ENCODE measurements at regions not wholly inside any gene's neighbourhood (a gene's known extent, or its start where the extent isn't known, plus 50 kb on each side); places are given as distances from the start of the nearest gene placed in this dataset.

GRCh38 chr14:59103396-59103795, 85.1 kb upstream of the DAAM1 start:
- no peak for DNase-seq (ENCODE audit: low spot score)
- no peak for TF ChIP-seq EZH2phosphoT487 (IDR thresholded peaks at IDR 0.05)
- TF ChIP-seq EZH2 (IDR thresholded peaks at IDR 0.05) = no peak
- TF ChIP-seq, protein P1, sequence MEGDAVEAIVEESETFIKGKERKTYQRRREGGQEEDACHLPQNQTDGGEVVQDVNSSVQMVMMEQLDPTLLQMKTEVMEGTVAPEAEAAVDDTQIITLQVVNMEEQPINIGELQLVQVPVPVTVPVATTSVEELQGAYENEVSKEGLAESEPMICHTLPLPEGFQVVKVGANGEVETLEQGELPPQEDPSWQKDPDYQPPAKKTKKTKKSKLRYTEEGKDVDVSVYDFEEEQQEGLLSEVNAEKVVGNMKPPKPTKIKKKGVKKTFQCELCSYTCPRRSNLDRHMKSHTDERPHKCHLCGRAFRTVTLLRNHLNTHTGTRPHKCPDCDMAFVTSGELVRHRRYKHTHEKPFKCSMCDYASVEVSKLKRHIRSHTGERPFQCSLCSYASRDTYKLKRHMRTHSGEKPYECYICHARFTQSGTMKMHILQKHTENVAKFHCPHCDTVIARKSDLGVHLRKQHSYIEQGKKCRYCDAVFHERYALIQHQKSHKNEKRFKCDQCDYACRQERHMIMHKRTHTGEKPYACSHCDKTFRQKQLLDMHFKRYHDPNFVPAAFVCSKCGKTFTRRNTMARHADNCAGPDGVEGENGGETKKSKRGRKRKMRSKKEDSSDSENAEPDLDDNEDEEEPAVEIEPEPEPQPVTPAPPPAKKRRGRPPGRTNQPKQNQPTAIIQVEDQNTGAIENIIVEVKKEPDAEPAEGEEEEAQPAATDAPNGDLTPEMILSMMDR (IDR thresholded peaks at IDR 0.05) = no peak
- Histone ChIP-seq H3K4me2 (no peak overlapping the region), H3K79me2 (ENCODE audit: low read depth) (no peaks in the 10 kb centered on the region), H3F3A (ENCODE audit: low read depth) (no peaks in the 10 kb centered on the region), H4K20me1 (ENCODE audit: low read depth) (no peaks in the 10 kb centered on the region), H3K36me3 (no peaks in the 10 kb centered on the region), H3K27ac (no peak overlapping the region), H3K4me1 (no peaks in the 10 kb centered on the region), H3K27me3 (no peaks in the 10 kb centered on the region), H3K9me3 (ENCODE audit: low read depth) (no peaks in the 10 kb centered on the region), H3K9ac (no peak overlapping the region), H2AFZ (replicated peaks) (no peak overlapping the region), H3K4me3 (no peak overlapping the region)
- peaks cover 2% of the 10 kb centered on the region for H3K27me3 Mint-ChIP-seq (ENCODE audit: insufficient read depth, low read depth)
- H3K9me3 Mint-ChIP-seq = peaks cover 9% of the 10 kb centered on the region
- no peak overlapping the region for H3K27ac Mint-ChIP-seq
- no peak overlapping the region for H3K4me3 Mint-ChIP-seq
- H3K4me1 Mint-ChIP-seq = peaks cover 3% of the 10 kb centered on the region
- no peaks in the 10 kb centered on the region for H3K36me3 Mint-ChIP-seq

DNA sequence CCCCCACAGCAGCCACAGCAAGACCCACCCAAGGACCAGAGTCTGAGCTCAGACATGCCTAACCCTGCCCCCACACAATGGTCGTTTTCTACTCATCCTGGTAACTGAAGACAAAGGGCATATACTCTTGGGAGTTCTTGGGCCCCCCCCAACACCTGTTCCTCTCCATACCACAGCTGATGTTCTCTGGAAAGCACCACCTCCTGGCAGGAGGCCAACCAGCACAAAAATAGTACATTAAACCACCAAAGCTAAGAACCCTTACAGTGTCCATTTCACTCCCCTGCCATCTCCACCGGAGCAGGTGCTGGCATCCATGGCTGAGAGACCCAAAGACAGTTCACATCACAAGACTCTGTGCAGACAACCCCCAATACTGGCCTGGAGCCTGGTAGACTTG, 80.6 kb upstream of the DAAM1 start:
- no peak overlapping the region for H3K27ac Mint-ChIP-seq
- peaks cover 7% of the 10 kb centered on the region for H3K9me3 Mint-ChIP-seq
- Histone ChIP-seq H3K9ac (no peak overlapping the region), H3K4me1 (no peaks in the 10 kb centered on the region), H3F3A (ENCODE audit: low read depth) (no peaks in the 10 kb centered on the region), H3K27ac (no peak overlapping the region), H3K79me2 (ENCODE audit: low read depth) (no peaks in the 10 kb centered on the region), H3K27me3 (no peaks in the 10 kb centered on the region), H2AFZ (replicated peaks) (no peak overlapping the region), H3K36me3 (no peaks in the 10 kb centered on the region), H3K4me3 (no peak overlapping the region), H3K4me2 (no peak overlapping the region), H4K20me1 (ENCODE audit: low read depth) (no peaks in the 10 kb centered on the region), H3K9me3 (ENCODE audit: low read depth) (no peaks in the 10 kb centered on the region)
- TF ChIP-seq, protein P1 (IDR thresholded peaks at IDR 0.05) = no peak
- TF ChIP-seq EZH2 (IDR thresholded peaks at IDR 0.05) (no peak), EZH2phosphoT487 (IDR thresholded peaks at IDR 0.05) (no peak)
- no peak overlapping the region for H3K4me3 Mint-ChIP-seq
- no peak for DNase-seq (ENCODE audit: low spot score)
- peaks cover 2% of the 10 kb centered on the region for H3K27me3 Mint-ChIP-seq (ENCODE audit: insufficient read depth, low read depth)
- H3K36me3 Mint-ChIP-seq = no peaks in the 10 kb centered on the region
- H3K4me1 Mint-ChIP-seq = peaks cover 3% of the 10 kb centered on the region

DNA sequence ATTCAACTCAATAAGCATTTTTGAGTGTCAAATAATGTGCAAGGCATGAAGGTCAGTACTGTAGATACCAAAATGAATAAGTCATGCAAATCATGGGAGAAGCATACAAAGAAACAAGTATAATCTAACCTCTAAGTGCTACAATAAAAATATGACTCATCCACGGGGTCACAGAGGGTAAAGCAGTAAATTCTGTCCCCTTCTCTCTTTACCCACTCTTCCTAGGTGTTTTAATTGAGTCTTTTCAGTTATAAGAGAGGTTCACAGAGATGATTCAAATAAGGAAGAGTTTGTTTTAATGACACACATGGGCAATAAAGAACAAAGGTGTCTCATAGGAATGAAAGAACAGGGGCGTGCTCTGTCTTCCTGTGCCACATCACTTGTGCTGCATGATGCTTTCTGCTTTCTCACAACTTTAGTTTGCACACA, 71.5 kb upstream of the DAAM1 start:
- Histone ChIP-seq H4K20me1 (ENCODE audit: low read depth) (no peaks in the 10 kb centered on the region), H3K4me3 (no peak overlapping the region), H3K9me3 (ENCODE audit: low read depth) (no peaks in the 10 kb centered on the region), H3K36me3 (no peaks in the 10 kb centered on the region), H3K27me3 (no peaks in the 10 kb centered on the region), H3K9ac (no peak overlapping the region), H3K79me2 (ENCODE audit: low read depth) (no peaks in the 10 kb centered on the region), H3K4me1 (no peaks in the 10 kb centered on the region), H3K27ac (no peak overlapping the region), H3K4me2 (no peak overlapping the region), H2AFZ (replicated peaks) (no peak overlapping the region), H3F3A (ENCODE audit: low read depth) (no peaks in the 10 kb centered on the region)
- no peaks in the 10 kb centered on the region for H3K36me3 Mint-ChIP-seq
- TF ChIP-seq EZH2 (IDR thresholded peaks at IDR 0.05) = no peak
- TF ChIP-seq, protein P1 (IDR thresholded peaks at IDR 0.05) = no peak
- no peak for TF ChIP-seq EZH2phosphoT487 (IDR thresholded peaks at IDR 0.05)
- DNase-seq (ENCODE audit: low spot score) = no peak
- H3K4me1 Mint-ChIP-seq = peaks cover 5% of the 10 kb centered on the region
- no peak overlapping the region for H3K4me3 Mint-ChIP-seq
- no peak overlapping the region for H3K27ac Mint-ChIP-seq
- H3K27me3 Mint-ChIP-seq (ENCODE audit: insufficient read depth, low read depth) = no peaks in the 10 kb centered on the region
- peaks cover 2% of the 10 kb centered on the region for H3K9me3 Mint-ChIP-seq

Measured in neural progenitor cell (in vitro differentiated cells).